ENCODE measurements at regions not wholly inside any gene's neighbourhood (a gene's known extent, or its start where the extent isn't known, plus 50 kb on each side); places are given as distances from the start of the nearest gene placed in this dataset.

GRCh38 chr7:116400522-116400921, 99.0 kb upstream of the CAV2 start:
- no peaks in the 10 kb centered on the region for H3K36me3 ChIP-seq (ENCODE audit: control insufficient read depth in 4 of 4, insufficient read depth in 3 of 4, low read depth in 1 of 4, low read length in 3 of 4)
- no peaks in the 10 kb centered on the region for H3K27me3 ChIP-seq (ENCODE audit: control insufficient read depth in 4 of 4, insufficient read depth in 4 of 4, low read length in 3 of 4)
- TF ChIP-seq EGR1 (IDR thresholded peaks at IDR 0.05; ENCODE audit: low read depth in 2 of 2) (no peak), FOXA2 (IDR thresholded peaks at IDR 0.05) (no peak), CTCF (IDR thresholded peaks at IDR 0.05; ENCODE audit: low read depth, low read length, missing input control) (no peak), REST (IDR thresholded peaks at IDR 0.05) (no peak), YY1 (IDR thresholded peaks at IDR 0.05) (no peak), TAF1 (conservative IDR thresholded peaks at IDR 0.05) (no peak)
- H3K4me3 ChIP-seq (ENCODE audit: low read depth in 1 of 3, low read length in 3 of 3), result no peak overlapping the region
- H3K9ac ChIP-seq (ENCODE audit: low read depth in 1 of 2, low read length in 2 of 2), result no peak overlapping the region
- whole genome bisulfite sequencing, result 96% methylated on average over 3 of the region's 3 CpGs
- H3K27ac ChIP-seq (ENCODE audit: low read depth in 1 of 2, low read length in 2 of 2), result no peak overlapping the region
- DNase-seq (ENCODE audit: low spot score), result no peak
- no peaks in the 10 kb centered on the region for H3K4me1 ChIP-seq (ENCODE audit: control insufficient read depth in 4 of 4, insufficient read depth in 4 of 4, low read length in 3 of 4)
- no peaks in the 10 kb centered on the region for H3K9me3 ChIP-seq (ENCODE audit: control insufficient read depth in 4 of 4, low read length in 3 of 4)

DNA sequence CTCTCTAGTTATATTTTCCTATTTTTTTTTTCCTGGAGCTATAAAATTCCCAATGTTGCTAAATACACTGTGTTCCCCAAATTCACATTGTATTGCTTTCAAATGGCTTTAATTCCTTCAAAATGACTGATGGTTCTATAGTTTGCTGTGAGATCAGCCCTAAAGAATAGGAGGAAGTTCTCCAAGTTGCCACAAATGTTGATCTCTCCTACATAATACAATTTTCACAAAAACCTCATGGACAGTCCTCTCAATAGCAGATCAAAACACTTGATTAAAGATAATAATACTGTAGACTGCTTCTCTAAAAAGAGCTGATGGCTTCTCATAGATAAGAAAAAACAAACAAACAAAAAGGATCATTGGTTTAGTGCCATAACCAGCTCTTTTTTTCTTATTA, 97.8 kb upstream of the CAV2 start:
- Histone ChIP-seq H3K4me1 (ENCODE audit: control insufficient read depth in 4 of 4, insufficient read depth in 4 of 4, low read length in 3 of 4) (no peaks in the 10 kb centered on the region), H3K9ac (ENCODE audit: low read depth in 1 of 2, low read length in 2 of 2) (no peak overlapping the region), H3K4me3 (ENCODE audit: low read depth in 1 of 3, low read length in 3 of 3) (no peak overlapping the region), H3K9me3 (ENCODE audit: control insufficient read depth in 4 of 4, low read length in 3 of 4) (no peaks in the 10 kb centered on the region), H3K27me3 (ENCODE audit: control insufficient read depth in 4 of 4, insufficient read depth in 4 of 4, low read length in 3 of 4) (no peaks in the 10 kb centered on the region), H3K36me3 (ENCODE audit: control insufficient read depth in 4 of 4, insufficient read depth in 3 of 4, low read depth in 1 of 4, low read length in 3 of 4) (no peaks in the 10 kb centered on the region), H3K27ac (ENCODE audit: low read depth in 1 of 2, low read length in 2 of 2) (no peak overlapping the region)
- DNase-seq (ENCODE audit: low spot score), result no peak
- TF ChIP-seq FOXA1 (IDR thresholded peaks at IDR 0.05) (no peak), SP1 (IDR thresholded peaks at IDR 0.05) (no peak), NR2F2 (IDR thresholded peaks at IDR 0.05) (no peak), TAF1 (conservative IDR thresholded peaks at IDR 0.05) (no peak), CTCF (IDR thresholded peaks at IDR 0.05; ENCODE audit: low read depth, low read length, missing input control) (no peak), JUND (IDR thresholded peaks at IDR 0.05) (no peak), GABPA (IDR thresholded peaks at IDR 0.05 in 1 of 2, conservative IDR thresholded peaks at IDR 0.05 in 1 of 2) (no peak), RXRA (IDR thresholded peaks at IDR 0.05) (no peak), HNF4G (IDR thresholded peaks at IDR 0.05) (no peak), RAD21 (IDR thresholded peaks at IDR 0.05) (no peak), HNF4A (conservative IDR thresholded peaks at IDR 0.05) (no peak), ZBTB33 (IDR thresholded peaks at IDR 0.05) (no peak), EGR1 (IDR thresholded peaks at IDR 0.05; ENCODE audit: low read depth in 2 of 2) (no peak), YY1 (IDR thresholded peaks at IDR 0.05) (no peak), FOXA2 (IDR thresholded peaks at IDR 0.05) (no peak), REST (IDR thresholded peaks at IDR 0.05) (no peak), MAX (IDR thresholded peaks at IDR 0.05) (no peak)
- TF ChIP-seq, protein P1, sequence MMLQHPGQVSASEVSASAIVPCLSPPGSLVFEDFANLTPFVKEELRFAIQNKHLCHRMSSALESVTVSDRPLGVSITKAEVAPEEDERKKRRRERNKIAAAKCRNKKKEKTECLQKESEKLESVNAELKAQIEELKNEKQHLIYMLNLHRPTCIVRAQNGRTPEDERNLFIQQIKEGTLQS (IDR thresholded peaks at IDR 0.05), result no peak
